Activated CD4-positive, alpha-beta T cell treated with anti-CD3 and anti-CD28 coated beads, Interleukin-2, amount 50 U/mL, for 24 hours (primary cell): ENCODE measurements at regions not wholly inside any gene's neighbourhood (a gene's known extent, or its start where the extent isn't known, plus 50 kb on each side); places are given as distances from the start of the nearest gene placed in this dataset.
"Not testable (repeated sequence)": the region's sequence is repeated elsewhere in the genome, so short reads cannot be mapped to it uniquely, and the experiment has no call there.

Source experiments
- DNase-seq, 2 donors: peaks; one replicate each; pipeline ENCODE4 v3.0.0-alpha.2; 2020; ENCODE audit warnings: low read depth in 1 of 2, low spot score in 1 of 2

GRCh38 chr5:71905834-71906711 is 187.0 kb downstream of the CARTPT start:
- DNase-seq: no peak

- DNase-seq: no peak
These were observed 188.0 kb downstream of the CARTPT start for GRCh38 chr5:71907001-71907588.

GRCh38 chr5:71907608-71908145 is 188.6 kb downstream of the CARTPT start:
- DNase-seq: no peak

GRCh38 chr5:71910741-71911140 is 191.7 kb downstream of the CARTPT start:
- no peak for DNase-seq

GRCh38 chr5:71912021-71912420 is 192.9 kb downstream of the CARTPT start:
- DNase-seq: no peak

GRCh38 chr5:71914281-71914680 is 193.0 kb upstream of the MAP1B start:
- DNase-seq: no peak

- DNase-seq: no peak
These were observed 184.6 kb upstream of the MAP1B start for GRCh38 chr5:71922584-71923106.

GRCh38 chr5:71923755-71924154 is 183.5 kb upstream of the MAP1B start:
- DNase-seq: no peak

GRCh38 chr5:71924325-71924724 is 182.9 kb upstream of the MAP1B start:
- no peak for DNase-seq

GRCh38 chr5:71924980-71925379 is 182.3 kb upstream of the MAP1B start:
- no peak for DNase-seq

GRCh38 chr5:71925608-71926091 is 181.6 kb upstream of the MAP1B start:
- no peak for DNase-seq

- no peak for DNase-seq
These were observed 178.3 kb upstream of the MAP1B start for GRCh38 chr5:71929003-71929402.

- not testable (repeated sequence) for DNase-seq
These were observed 176.7 kb upstream of the MAP1B start for GRCh38 chr5:71930554-71930953.

GRCh38 chr5:71932131-71932654 is 175.1 kb upstream of the MAP1B start:
- DNase-seq: no peak

GRCh38 chr5:71932655-71933338 is 174.5 kb upstream of the MAP1B start:
- DNase-seq: no peak

GRCh38 chr5:71934322-71934721 is 173.0 kb upstream of the MAP1B start:
- DNase-seq: no peak

- DNase-seq: no peak
These were observed 169.2 kb upstream of the MAP1B start for GRCh38 chr5:71937921-71938698.

GRCh38 chr5:71938895-71939294 is 168.4 kb upstream of the MAP1B start:
- DNase-seq: no peak

- no peak for DNase-seq
These were observed 167.6 kb upstream of the MAP1B start for GRCh38 chr5:71939452-71940230.

- no peak for DNase-seq
These were observed 163.4 kb upstream of the MAP1B start for GRCh38 chr5:71943874-71944273.
